NCI-H510A treated with DMSO at 0.1 percent for 48 hours (cell line): ENCODE measurements at regions not wholly inside any gene's neighbourhood (a gene's known extent, or its start where the extent isn't known, plus 50 kb on each side); places are given as distances from the start of the nearest gene placed in this dataset.
"Not testable (repeated sequence)": the region's sequence is repeated elsewhere in the genome, so short reads cannot be mapped to it uniquely, and the experiment has no call there.

Experiments used
- DNase-seq: peaks from one replicate; lab custom pipeline; 2025; lab: John Stamatoyannopoulos, UW

GRCh38 chr22:22776121-22776520 lies 111.5 kb upstream of the IGLL5 start:
- no peak for DNase-seq

GRCh38 chr22:22779213-22779612 lies 108.4 kb upstream of the IGLL5 start:
- DNase-seq = no peak

- DNase-seq = no peak
These were observed 104.0 kb upstream of the IGLL5 start for GRCh38 chr22:22783575-22783974.

GRCh38 chr22:22784249-22785039 lies 103.2 kb upstream of the IGLL5 start:
- no peak for DNase-seq

GRCh38 chr22:22785316-22786065 lies 102.1 kb upstream of the IGLL5 start:
- DNase-seq = no peak

GRCh38 chr22:22786301-22787115 lies 101.1 kb upstream of the IGLL5 start:
- DNase-seq = peak; percentile 83

GRCh38 chr22:22787151-22787550 lies 100.5 kb upstream of the IGLL5 start:
- DNase-seq = peak; percentile 2

- peak; percentile 9 for DNase-seq
These were observed 99.7 kb upstream of the IGLL5 start for GRCh38 chr22:22787786-22788459.

GRCh38 chr22:22788460-22789037 lies 99.1 kb upstream of the IGLL5 start:
- no peak for DNase-seq

GRCh38 chr22:22789233-22789921 lies 98.2 kb upstream of the IGLL5 start:
- DNase-seq = no peak

- DNase-seq = no peak
These were observed 97.4 kb upstream of the IGLL5 start for GRCh38 chr22:22789922-22790845.

GRCh38 chr22:22791438-22792181 lies 96.0 kb upstream of the IGLL5 start:
- no peak for DNase-seq

GRCh38 chr22:22792205-22792786 lies 95.3 kb upstream of the IGLL5 start:
- DNase-seq = not testable (repeated sequence)

GRCh38 chr22:22795639-22796038 lies 92.0 kb upstream of the IGLL5 start:
- not testable (repeated sequence) for DNase-seq

- no peak for DNase-seq
These were observed 90.9 kb upstream of the IGLL5 start for GRCh38 chr22:22796724-22797123.

- DNase-seq = no peak
These were observed 89.4 kb upstream of the IGLL5 start for GRCh38 chr22:22798232-22798616.

- DNase-seq = no peak
These were observed 88.9 kb upstream of the IGLL5 start for GRCh38 chr22:22798716-22799115.

GRCh38 chr22:22799561-22799960 lies 88.1 kb upstream of the IGLL5 start:
- DNase-seq = no peak

- DNase-seq = no peak
These were observed 86.9 kb upstream of the IGLL5 start for GRCh38 chr22:22800716-22801115.
